H9 (cell line): ENCODE measurements at regions not wholly inside any gene's neighbourhood (a gene's known extent, or its start where the extent isn't known, plus 50 kb on each side); places are given as distances from the start of the nearest gene placed in this dataset.

Source experiments
- DNase-seq: peaks from one replicate; pipeline ENCODE4 v3.0.0-alpha.2; 2017
- H2AFZ ChIP-seq: one replicate; pipeline ENCODE4 v1.6.1; 2013; ENCODE audit warnings: mild to moderate bottlenecking, low read length, control low read depth, moderate library complexity
- H2AK5ac ChIP-seq: 2 replicates; pipeline ENCODE4 v1.6.1; 2013; ENCODE audit warnings: low read length, control low read depth, mixed read lengths; ENCODE audit not compliant: insufficient read length
- H2BK120ac ChIP-seq: one replicate; pipeline ENCODE4 v1.6.1; 2013; ENCODE audit warnings: low read depth, mild to moderate bottlenecking, low read length, control low read depth, inconsistent platforms; ENCODE audit not compliant: poor library complexity, severe bottlenecking
- H2BK12ac ChIP-seq: 2 replicates; pipeline ENCODE4 v1.6.1; 2013; ENCODE audit warnings: low read length, control low read depth, mixed read lengths, low read depth; ENCODE audit not compliant: insufficient read length
- H2BK15ac ChIP-seq: 2 replicates; pipeline ENCODE4 v1.6.1; 2013; ENCODE audit warnings: low read depth, low read length, control low read depth
- H2BK20ac ChIP-seq: one replicate; pipeline ENCODE4 v1.6.1; 2013; ENCODE audit warnings: low read depth, mild to moderate bottlenecking, low read length, control low read depth, inconsistent platforms; ENCODE audit not compliant: poor library complexity, severe bottlenecking
- H2BK5ac ChIP-seq: 2 replicates; pipeline ENCODE4 v1.6.1; 2013; ENCODE audit warnings: low read length, control low read depth, mixed read lengths; ENCODE audit not compliant: insufficient read length
- H3K14ac ChIP-seq: 2 replicates; pipeline ENCODE4 v1.6.1; 2013; ENCODE audit warnings: low read length, control low read depth; ENCODE audit not compliant: insufficient read depth
- H3K18ac ChIP-seq: 2 replicates; pipeline ENCODE4 v1.6.1; 2013; ENCODE audit warnings: low read depth, mild to moderate bottlenecking, mixed read lengths, low read length, control low read depth; ENCODE audit not compliant: insufficient read length
- H3K23ac ChIP-seq: 2 replicates; pipeline ENCODE4 v1.6.1; 2013; ENCODE audit warnings: low read length, control low read depth, mixed read lengths, low read depth; ENCODE audit not compliant: insufficient read length
- H3K23me2 ChIP-seq: 2 replicates; pipeline ENCODE4 v1.6.1; 2013; ENCODE audit warnings: low read depth, mild to moderate bottlenecking, mixed read lengths, low read length, control low read depth; ENCODE audit not compliant: insufficient read length, poor library complexity, severe bottlenecking
- H3K27ac ChIP-seq: 2 replicates; pipeline ENCODE4 v1.5.1; 2013; ENCODE audit warnings: low read length, control low read depth, mixed read lengths, low read depth; ENCODE audit not compliant: insufficient read length
- H3K27me3 ChIP-seq: 2 replicates; pipeline ENCODE4 v1.6.1; 2013; ENCODE audit warnings: low read length, control low read depth, inconsistent platforms; ENCODE audit not compliant: insufficient read depth
- H3K4ac ChIP-seq: 2 replicates; pipeline ENCODE4 v1.6.1; 2013; ENCODE audit warnings: low read depth, mild to moderate bottlenecking, control low read depth, inconsistent platforms, low read length, moderate library complexity
- H3K4me1 ChIP-seq: 2 replicates; pipeline ENCODE4 v1.6.1; 2013; ENCODE audit warnings: low read length, control low read depth, inconsistent platforms; ENCODE audit not compliant: insufficient read depth
- H3K4me2 ChIP-seq: 2 replicates; pipeline ENCODE4 v1.6.1; 2013; ENCODE audit warnings: low read length, control low read depth, mixed read lengths; ENCODE audit not compliant: insufficient read length, insufficient read depth
- H3K56ac ChIP-seq: 2 replicates; pipeline ENCODE4 v1.6.1; 2013; ENCODE audit warnings: low read depth, mild to moderate bottlenecking, mixed read lengths, low read length, control low read depth; ENCODE audit not compliant: insufficient read length
- H3K79me1 ChIP-seq: 2 replicates; pipeline ENCODE4 v1.6.1; 2013; ENCODE audit warnings: low read depth, mild to moderate bottlenecking, moderate library complexity, low read length, control low read depth, inconsistent platforms; ENCODE audit not compliant: insufficient read depth, poor library complexity, severe bottlenecking
- H3K79me2 ChIP-seq: 2 replicates; pipeline ENCODE4 v1.6.1; 2013; ENCODE audit warnings: low read length, control low read depth, inconsistent platforms; ENCODE audit not compliant: insufficient read depth
- H3K9ac ChIP-seq: 2 replicates; pipeline ENCODE4 v1.6.1; 2013; ENCODE audit warnings: low read length, control low read depth, mixed read lengths; ENCODE audit not compliant: insufficient read length; ENCODE audit errors: extremely low read depth
- H3K9me3 ChIP-seq: one replicate; pipeline ENCODE4 v1.6.1; 2013; ENCODE audit warnings: low read depth, low read length, inconsistent platforms; ENCODE audit not compliant: control insufficient read depth
- H3T11ph ChIP-seq: one replicate; pipeline ENCODE4 v1.6.1; 2013; ENCODE audit warnings: mild to moderate bottlenecking, low read length, control low read depth, inconsistent platforms
- H4K20me1 ChIP-seq: one replicate; pipeline ENCODE4 v1.6.1; 2013; ENCODE audit not compliant: control insufficient read depth, insufficient read length, insufficient read depth
- H4K5ac ChIP-seq: 2 replicates; pipeline ENCODE4 v1.6.1; 2013; ENCODE audit warnings: low read depth, mild to moderate bottlenecking, mixed read lengths, low read length, control low read depth; ENCODE audit not compliant: insufficient read length
- H4K8ac ChIP-seq: replicated peaks from 2 replicates; pipeline ENCODE4 v1.6.1; 2013; ENCODE audit warnings: low read length, control low read depth, mixed read lengths, low read depth; ENCODE audit not compliant: insufficient read length
- H4K91ac ChIP-seq: 2 replicates; pipeline ENCODE4 v1.6.1; 2013; ENCODE audit warnings: low read depth, mild to moderate bottlenecking, moderate library complexity, mixed read lengths, low read length, control low read depth; ENCODE audit not compliant: insufficient read length
- H3K27ac Mint-ChIP-seq, 3 experiments: 2 replicates in 2 of 3; 3 replicates in 1 of 3; pipeline ENCODE4 v1.8.0; 2020 to 2021; ENCODE audit warnings: mixed read lengths in 3 of 3, mild to moderate bottlenecking in 1 of 3, moderate library complexity in 1 of 3
- H3K27me3 Mint-ChIP-seq: 2 replicates; pipeline ENCODE4 v1.8.0; 2021; ENCODE audit warnings: low read depth, mild to moderate bottlenecking, moderate library complexity, mixed read lengths
- H3K36me3 Mint-ChIP-seq, 3 experiments: 2 replicates in 2 of 3; 3 replicates in 1 of 3; pipeline ENCODE4 v1.8.0; 2020 to 2021; ENCODE audit warnings: low read depth in 3 of 3, mixed read lengths in 3 of 3; ENCODE audit not compliant: insufficient read depth in 1 of 3
- H3K4me1 Mint-ChIP-seq, 2 experiments: 2 replicates each; pipeline ENCODE4 v1.8.0; 2020; ENCODE audit warnings: mixed read lengths in 2 of 2
- H3K4me3 Mint-ChIP-seq, 2 experiments: 2 replicates in 1 of 2; 3 replicates in 1 of 2; pipeline ENCODE4 v1.8.0; 2020 to 2021; ENCODE audit warnings: mild to moderate bottlenecking in 2 of 2, mixed read lengths in 2 of 2, moderate library complexity in 1 of 2
- H3K9me3 Mint-ChIP-seq, 2 experiments: 2 replicates in 1 of 2; 3 replicates in 1 of 2; pipeline ENCODE4 v1.8.0; 2020; ENCODE audit warnings: mild to moderate bottlenecking in 2 of 2, mixed read lengths in 2 of 2, moderate library complexity in 1 of 2
- WGBS: extraction: QIAGEN DNeasy Blood & Tissue Kit; methylation state at CpG from one replicate; pipeline ENCODE4 v1.1.7; 2013; ENCODE audit warnings: missing lambda C conversion rate, low lambda C conversion rate, mixed read lengths; ENCODE audit not compliant: insufficient read length; ENCODE audit errors: extremely low coverage; 5-methylcytosine and 5-hydroxymethylcytosine counted together
- TF ChIP-seq, protein P1 (sequence below): fragments of 200-600 bp; sonication (generic); conservative IDR thresholded peaks from 3 replicates; pipeline ENCODE4 v1.8.0; 2021; ENCODE audit warnings: antibody characterized with exemption, mild to moderate bottlenecking

GRCh38 chr9:100865648-100866047 lies 162.9 kb upstream of the PLPPR1 start:
- Histone ChIP-seq H3K23me2 (no peaks in the 10 kb centered on the region), H2BK12ac (no peak overlapping the region)
- no peak overlapping the region for H3K4me3 Mint-ChIP-seq

More at GRCh38 chr9:100865648-100866047, 162.9 kb upstream of the PLPPR1 start:
- TF ChIP-seq, protein P1, sequence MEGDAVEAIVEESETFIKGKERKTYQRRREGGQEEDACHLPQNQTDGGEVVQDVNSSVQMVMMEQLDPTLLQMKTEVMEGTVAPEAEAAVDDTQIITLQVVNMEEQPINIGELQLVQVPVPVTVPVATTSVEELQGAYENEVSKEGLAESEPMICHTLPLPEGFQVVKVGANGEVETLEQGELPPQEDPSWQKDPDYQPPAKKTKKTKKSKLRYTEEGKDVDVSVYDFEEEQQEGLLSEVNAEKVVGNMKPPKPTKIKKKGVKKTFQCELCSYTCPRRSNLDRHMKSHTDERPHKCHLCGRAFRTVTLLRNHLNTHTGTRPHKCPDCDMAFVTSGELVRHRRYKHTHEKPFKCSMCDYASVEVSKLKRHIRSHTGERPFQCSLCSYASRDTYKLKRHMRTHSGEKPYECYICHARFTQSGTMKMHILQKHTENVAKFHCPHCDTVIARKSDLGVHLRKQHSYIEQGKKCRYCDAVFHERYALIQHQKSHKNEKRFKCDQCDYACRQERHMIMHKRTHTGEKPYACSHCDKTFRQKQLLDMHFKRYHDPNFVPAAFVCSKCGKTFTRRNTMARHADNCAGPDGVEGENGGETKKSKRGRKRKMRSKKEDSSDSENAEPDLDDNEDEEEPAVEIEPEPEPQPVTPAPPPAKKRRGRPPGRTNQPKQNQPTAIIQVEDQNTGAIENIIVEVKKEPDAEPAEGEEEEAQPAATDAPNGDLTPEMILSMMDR: no peak
- Histone ChIP-seq H2AK5ac (no peak overlapping the region), H3T11ph (no peak overlapping the region), H2BK5ac (no peak overlapping the region), H2BK120ac (no peak overlapping the region), H3K4me1 (no peaks in the 10 kb centered on the region), H4K5ac (no peak overlapping the region), H3K56ac (no peak overlapping the region), H3K23ac (no peak overlapping the region), H2BK20ac (no peak overlapping the region), H3K27ac (no peak overlapping the region), H3K9me3 (no peaks in the 10 kb centered on the region), H2BK15ac (no peak overlapping the region), H3K9ac (no peak overlapping the region), H4K91ac (no peak overlapping the region), H3K79me1 (no peaks in the 10 kb centered on the region), H3K27me3 (no peaks in the 10 kb centered on the region), H4K8ac (no peak overlapping the region), H3K18ac (no peak overlapping the region), H2AFZ (no peak overlapping the region), H3K4ac (no peak overlapping the region), H4K20me1 (no peaks in the 10 kb centered on the region), H3K14ac (no peak overlapping the region), H3K4me2 (no peak overlapping the region), H3K79me2 (no peaks in the 10 kb centered on the region)
- DNase-seq: no peak
- no peak overlapping the region for H3K27ac Mint-ChIP-seq
- H3K36me3 Mint-ChIP-seq: peaks cover 0 to 2% (median 0%) of the 10 kb centered on the region in 3 experiments; a peak in 1 of 7 replicates
- peaks cover 0 to 8% of the 10 kb centered on the region in 2 experiments; a peak in 2 of 4 replicates for H3K4me1 Mint-ChIP-seq
- no peaks in the 10 kb centered on the region for H3K27me3 Mint-ChIP-seq
- H3K9me3 Mint-ChIP-seq: peaks cover 0 to 3% of the 10 kb centered on the region in 2 experiments; a peak in 2 of 5 replicates
- no CpG with 5 or more reads among the region's 4 CpGs for WGBS
